ENCODE measurements at regions not wholly inside any gene's neighbourhood (a gene's known extent, or its start where the extent isn't known, plus 50 kb on each side); places are given as distances from the start of the nearest gene placed in this dataset.

GRCh38 chr1:208599063-208599462, 354.9 kb upstream of the PLXNA2 start:
- TF ChIP-seq EZH2phosphoT487 (IDR thresholded peaks at IDR 0.05; ENCODE audit: insufficient read depth, low read depth): no peak
- TF ChIP-seq EZH2 (IDR thresholded peaks at IDR 0.05; ENCODE audit: insufficient read depth, poor library complexity, severe bottlenecking): no peak
